ENCODE measurements at regions not wholly inside any gene's neighbourhood (a gene's known extent, or its start where the extent isn't known, plus 50 kb on each side); places are given as distances from the start of the nearest gene placed in this dataset.

DNA sequence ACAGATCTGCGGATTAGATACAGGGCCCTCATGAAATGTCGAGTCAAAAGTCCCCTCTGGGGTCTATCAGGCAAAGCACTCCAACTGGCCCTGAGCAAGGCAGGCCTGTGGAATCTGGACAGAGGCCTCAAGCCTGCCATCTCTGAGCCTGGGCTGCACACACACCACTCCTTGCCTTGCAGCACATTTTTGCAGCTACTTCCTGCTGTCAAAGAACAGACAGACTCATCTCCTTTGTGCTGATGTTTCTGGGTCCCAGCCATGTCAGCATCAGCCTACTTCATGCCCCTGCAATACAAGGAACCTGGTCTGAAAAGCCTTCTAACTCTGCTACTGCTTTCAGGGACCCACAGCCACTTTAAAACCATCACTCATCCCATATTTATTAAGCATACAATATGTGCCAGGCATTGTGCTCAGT is 60.6 kb upstream of the IL12A start:
- TF ChIP-seq CREB1 (CRISPR knock-in tag; IDR thresholded peaks at IDR 0.05; ENCODE audit: low read depth) (no peak), CTCF (conservative IDR thresholded peaks at IDR 0.05; ENCODE audit: low read depth in 2 of 2) (no peak), NANOG (IDR thresholded peaks at IDR 0.05; ENCODE audit: borderline replicate concordance) (no peak), EZH2phosphoT487 (IDR thresholded peaks at IDR 0.05; ENCODE audit: unreplicated experiment) (no peak), POLR2AphosphoS5 (IDR thresholded peaks at IDR 0.05; ENCODE audit: low read depth) (no peak)
- TF ChIP-seq, protein P1, sequence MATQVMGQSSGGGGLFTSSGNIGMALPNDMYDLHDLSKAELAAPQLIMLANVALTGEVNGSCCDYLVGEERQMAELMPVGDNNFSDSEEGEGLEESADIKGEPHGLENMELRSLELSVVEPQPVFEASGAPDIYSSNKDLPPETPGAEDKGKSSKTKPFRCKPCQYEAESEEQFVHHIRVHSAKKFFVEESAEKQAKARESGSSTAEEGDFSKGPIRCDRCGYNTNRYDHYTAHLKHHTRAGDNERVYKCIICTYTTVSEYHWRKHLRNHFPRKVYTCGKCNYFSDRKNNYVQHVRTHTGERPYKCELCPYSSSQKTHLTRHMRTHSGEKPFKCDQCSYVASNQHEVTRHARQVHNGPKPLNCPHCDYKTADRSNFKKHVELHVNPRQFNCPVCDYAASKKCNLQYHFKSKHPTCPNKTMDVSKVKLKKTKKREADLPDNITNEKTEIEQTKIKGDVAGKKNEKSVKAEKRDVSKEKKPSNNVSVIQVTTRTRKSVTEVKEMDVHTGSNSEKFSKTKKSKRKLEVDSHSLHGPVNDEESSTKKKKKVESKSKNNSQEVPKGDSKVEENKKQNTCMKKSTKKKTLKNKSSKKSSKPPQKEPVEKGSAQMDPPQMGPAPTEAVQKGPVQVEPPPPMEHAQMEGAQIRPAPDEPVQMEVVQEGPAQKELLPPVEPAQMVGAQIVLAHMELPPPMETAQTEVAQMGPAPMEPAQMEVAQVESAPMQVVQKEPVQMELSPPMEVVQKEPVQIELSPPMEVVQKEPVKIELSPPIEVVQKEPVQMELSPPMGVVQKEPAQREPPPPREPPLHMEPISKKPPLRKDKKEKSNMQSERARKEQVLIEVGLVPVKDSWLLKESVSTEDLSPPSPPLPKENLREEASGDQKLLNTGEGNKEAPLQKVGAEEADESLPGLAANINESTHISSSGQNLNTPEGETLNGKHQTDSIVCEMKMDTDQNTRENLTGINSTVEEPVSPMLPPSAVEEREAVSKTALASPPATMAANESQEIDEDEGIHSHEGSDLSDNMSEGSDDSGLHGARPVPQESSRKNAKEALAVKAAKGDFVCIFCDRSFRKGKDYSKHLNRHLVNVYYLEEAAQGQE (IDR thresholded peaks at IDR 0.05; ENCODE audit: unreplicated experiment) = no peak
